ENCODE measurements at regions not wholly inside any gene's neighbourhood (a gene's known extent, or its start where the extent isn't known, plus 50 kb on each side); places are given as distances from the start of the nearest gene placed in this dataset.
A peak's percentile ranks its signal among the peaks of the same experiment; 100 is the strongest.

- no peak for DNase-seq
Observed at GRCh38 chr5:72005671-72006070, 101.6 kb upstream of the MAP1B start.

GRCh38 chr5:72006361-72006760 lies 100.9 kb upstream of the MAP1B start:
- DNase-seq, result peak; percentile 71

- DNase-seq, result no peak
Observed at GRCh38 chr5:72007336-72008111, 99.8 kb upstream of the MAP1B start.

GRCh38 chr5:72009280-72009679 lies 98.0 kb upstream of the MAP1B start:
- DNase-seq, result peak; percentile 11

DNA sequence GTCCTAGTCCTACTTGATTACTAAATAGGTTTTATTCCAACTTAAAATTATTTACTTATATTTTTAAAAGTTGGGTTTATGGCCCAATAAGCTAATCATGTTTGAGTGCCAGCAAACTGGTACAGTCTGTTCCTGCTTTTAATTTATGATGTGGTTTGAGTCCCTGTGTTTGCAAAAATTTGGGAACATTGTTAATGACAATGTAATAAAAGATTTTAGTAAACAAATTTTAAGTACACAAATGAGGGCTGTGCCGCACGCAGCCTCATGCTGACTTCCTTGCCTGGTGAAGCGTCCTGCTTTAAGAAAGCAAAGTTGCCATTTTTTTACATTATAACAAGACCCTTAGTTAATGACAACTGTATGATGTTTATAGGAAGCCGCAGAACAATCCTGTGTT lies 96.8 kb upstream of the MAP1B start:
- DNase-seq, result no peak

DNA sequence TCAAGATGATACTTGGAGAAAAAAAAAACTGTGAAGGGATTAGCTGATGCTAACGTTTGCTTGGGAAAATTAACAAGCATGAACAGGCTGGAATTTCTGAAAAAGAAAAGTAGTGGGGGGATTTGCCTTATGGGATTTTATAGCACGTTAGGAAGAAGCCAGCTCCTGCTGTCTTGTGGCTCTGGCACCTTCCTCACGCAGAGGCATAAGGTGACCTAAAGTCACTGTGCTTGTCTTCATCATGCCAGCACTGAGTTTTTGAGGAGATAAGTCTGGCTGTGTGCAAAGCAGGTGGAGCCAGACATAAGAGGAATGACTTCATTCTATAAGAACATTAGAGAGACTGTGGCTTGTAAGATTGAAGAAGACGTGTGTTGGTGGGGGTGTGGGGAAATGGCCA lies 94.4 kb upstream of the MAP1B start:
- DNase-seq, result no peak

DNA sequence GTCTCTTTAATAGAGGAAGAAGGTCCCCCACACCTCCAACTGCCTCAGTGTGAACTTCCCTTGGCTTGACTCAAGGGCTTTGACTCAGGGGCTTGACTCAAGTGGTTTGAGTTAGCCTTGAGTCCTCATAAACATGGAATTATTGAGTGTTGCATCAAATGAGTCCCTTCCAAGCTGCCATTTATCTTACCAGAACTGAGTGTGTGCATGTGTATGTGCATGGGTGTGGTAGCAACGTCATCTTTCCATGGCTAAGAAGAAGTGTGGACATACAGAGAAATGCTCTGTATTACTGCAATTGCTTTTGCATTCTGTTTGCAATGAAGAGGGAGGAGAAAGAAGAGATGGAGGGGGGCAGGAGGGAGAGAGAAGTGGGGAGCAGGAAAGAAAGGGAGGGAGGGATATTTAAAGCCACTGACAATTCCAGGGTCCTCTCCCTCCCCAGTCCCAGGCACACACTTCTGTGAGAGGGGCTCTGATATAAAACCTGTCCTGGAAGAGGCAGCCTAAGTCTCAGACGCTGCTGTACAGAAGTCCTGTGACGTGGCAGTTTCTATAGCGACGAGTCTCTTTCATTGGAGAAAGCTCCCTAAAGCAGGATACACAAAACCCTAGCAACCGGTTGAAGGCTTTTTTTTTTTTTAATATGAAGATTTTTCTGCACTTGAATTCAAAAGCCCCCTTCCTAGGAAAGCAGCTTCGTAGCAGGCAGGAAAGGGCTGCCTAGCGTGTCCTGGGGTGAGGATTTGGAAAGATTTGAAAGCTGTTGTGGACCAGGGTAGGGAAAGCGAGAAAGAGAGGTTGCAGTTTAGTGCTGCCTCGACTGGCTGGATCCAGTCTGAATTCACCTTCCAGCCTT lies 93.3 kb upstream of the MAP1B start:
- DNase-seq, result peak; percentile 50

DNA sequence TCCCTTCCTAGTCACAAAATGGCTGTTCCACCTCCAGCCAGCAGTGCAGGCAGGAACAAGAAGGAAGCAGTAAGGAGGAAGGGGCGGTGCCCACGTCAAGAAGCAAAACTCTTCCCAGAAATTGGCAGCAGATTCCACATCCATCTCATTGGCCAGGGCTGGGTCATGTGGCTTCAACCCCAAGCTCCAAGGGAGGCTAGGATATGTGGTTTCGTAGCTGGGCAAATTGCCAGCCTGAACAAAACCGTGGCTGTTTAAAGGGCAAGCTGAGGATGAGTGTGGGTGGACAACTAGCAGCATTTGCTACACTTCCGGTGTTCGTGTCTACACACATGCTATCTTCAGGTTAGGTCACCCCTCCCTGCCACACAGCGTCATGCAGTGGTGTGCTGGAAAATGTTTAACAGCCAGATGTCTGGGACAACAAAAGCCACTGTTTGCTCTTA lies 92.1 kb upstream of the MAP1B start:
- peak; percentile 54 for DNase-seq

DNA sequence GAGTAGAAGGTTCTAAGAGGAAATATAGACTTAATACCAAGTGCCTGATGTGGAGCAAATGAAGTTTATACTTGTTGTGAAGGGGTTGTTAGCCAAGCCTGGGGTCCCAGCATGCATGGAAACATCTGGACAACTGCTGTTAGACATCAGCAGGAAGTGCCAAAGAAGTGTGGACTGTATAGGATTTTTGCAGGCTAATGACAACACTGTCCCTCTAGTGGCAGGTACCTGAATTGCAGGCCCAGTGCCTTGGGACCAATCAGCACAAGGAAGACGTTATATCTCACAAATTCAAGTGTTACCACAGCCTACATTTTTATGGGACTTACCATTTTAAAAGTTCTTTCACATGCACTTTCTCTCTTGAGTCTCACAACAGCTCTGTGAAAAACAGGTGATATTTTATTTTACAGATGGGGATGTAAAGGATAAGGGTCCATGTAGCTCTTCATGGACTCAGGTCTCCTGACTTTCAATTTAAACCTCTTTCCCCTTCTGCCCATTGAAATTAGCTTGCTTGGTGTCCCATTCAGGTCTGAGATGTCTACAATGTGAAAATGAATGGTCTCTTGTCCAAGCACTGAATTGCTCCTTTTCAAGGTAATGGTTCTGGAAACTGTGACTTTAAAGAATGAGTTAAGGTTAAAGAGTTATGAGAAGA lies 89.0 kb upstream of the MAP1B start:
- peak; percentile 55 for DNase-seq

DNA sequence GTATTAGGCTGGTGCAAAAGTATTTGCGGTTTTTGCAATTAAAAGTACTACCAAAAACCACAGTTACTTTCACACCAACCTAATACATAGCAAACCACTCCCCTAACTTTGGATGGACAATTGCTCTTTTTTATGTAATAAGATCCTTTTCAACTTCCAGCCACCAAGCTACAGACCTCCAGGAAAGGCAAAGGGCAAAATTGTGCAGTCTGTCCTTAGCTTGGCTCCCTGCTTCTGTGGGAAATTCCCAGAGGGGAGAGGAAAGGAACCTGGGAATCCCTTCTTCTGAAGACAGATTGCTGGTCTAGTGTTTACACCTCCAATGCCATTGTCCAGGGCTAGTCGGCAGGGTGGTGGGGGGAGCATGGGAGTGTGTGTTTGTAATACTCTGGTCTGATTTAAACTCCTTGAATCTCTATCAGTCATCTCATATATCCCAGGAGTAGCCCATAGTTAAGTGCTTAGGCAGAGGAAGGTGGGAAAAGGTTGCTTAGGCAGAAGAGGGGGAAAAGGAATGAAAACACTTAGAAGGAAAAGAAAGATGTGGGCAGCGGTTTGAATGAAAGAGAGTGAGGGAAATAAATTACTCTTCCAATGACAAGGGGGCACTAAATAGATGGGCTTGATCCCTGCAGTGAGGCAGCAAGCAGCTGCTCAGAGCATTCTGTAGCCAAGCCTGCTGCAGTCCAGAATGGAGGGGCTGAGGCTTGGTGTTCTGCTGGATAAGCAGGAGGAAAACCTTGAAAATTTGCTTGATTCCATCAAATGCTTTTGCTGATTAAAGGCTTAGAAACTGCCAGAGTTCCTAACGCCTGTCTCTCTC lies 86.9 kb upstream of the MAP1B start:
- no peak for DNase-seq

- DNase-seq, result no peak
Observed at GRCh38 chr5:72021651-72022357, 85.5 kb upstream of the MAP1B start.

GRCh38 chr5:72028382-72028781 lies 78.9 kb upstream of the MAP1B start:
- DNase-seq, result no peak

DNA sequence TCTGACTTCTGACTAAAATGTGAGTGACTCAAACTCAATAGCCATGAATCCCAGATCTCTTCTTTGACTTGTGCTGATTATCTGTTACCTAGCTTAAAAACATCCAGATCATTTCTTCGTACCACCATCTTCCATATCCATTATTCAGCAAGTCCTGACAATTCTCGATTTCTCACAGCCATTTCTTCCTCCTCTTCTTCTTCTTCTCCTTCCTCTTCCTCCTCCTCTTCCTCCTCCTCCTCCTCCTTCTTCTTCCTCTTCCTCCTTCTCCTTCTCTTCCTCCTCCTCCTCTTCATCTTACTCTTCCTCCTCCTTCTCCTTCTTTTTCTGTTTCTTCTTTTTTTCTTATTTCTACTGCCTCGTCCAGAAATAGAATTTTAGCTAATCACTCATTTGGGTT lies 77.0 kb upstream of the MAP1B start:
- no peak for DNase-seq

DNA sequence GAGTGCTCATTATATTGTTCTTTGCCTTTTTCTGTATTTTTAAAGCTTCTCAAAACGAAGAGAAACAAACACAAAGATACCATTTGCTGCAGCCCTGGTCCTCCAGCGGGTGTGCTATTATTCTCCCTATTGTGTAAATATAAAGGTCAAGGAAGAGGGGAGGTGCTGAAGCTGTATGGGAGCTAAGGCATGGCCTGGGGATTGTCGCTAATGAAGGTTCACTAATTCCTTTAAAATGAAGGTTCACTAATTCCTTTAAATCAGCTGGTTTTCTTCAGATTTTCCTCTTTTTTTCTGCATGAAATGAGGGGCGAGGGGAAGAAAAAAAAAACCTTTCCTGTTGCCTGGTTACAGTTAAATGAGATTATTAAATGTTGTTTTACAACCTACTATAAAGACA lies 74.5 kb upstream of the MAP1B start:
- DNase-seq, result no peak

GRCh38 chr5:72034770-72035169 lies 72.5 kb upstream of the MAP1B start:
- peak; percentile 27 for DNase-seq

GRCh38 chr5:72035831-72036230 lies 71.4 kb upstream of the MAP1B start:
- DNase-seq, result no peak

DNA sequence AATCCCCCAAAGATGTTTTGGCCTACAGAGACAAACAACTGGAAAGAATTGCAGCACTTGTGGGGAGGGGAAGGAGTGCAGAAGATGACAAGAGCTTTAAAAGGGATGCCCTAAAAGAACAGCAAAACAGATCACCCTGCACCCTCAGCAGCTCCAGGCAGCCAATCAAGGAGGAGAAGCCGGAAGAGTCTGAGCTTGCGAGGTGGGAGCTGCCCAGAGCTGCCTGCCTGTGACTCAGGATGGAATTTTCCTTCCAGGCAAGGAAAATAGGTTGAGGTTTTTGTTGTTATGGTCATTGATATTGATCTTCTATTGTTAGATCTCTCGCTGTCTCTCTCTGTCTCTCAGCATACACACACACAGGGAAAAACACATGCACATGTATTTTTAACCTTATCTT lies 70.3 kb upstream of the MAP1B start:
- DNase-seq, result peak; percentile 22

DNA sequence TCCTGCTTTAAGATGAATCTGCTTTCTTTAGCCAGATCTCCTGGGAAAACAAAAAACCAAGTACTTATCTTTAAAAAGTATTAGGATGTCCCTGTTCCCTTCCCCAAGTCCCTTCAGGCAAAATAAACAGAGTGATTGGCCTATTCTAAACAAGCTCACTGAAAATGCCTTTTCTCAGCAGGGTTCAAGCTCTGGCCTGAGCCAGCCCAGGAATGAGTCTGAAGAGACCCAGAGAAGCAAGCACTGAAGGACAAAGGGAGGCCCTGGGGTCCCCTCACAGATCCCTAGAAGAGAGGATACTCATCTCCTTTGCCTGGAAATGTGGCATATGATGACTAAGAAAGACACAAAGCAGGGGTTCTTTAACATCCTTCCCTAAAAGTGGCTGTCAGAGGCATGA lies 66.8 kb upstream of the MAP1B start:
- no peak for DNase-seq

GRCh38 chr5:72041654-72042053 lies 65.6 kb upstream of the MAP1B start:
- peak; percentile 64 for DNase-seq

DNA sequence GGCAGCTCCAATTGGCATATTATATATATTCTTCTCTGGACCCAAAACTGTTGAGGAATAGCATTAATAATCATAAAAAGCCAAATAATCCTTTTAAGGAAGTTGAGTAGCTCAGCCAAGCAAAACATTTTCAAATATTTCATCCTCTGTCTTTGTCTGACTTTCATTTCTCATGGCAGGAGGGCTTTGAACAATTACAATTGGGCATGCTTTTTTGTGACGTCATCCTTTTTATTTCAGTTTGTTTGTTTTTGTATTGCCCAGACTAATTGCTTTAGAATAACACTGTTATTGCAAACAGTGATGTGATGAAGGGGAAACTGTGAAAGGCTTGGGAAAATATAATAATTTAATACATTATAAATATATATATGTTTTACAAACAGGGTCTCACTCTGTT lies 65.2 kb upstream of the MAP1B start:
- DNase-seq, result peak; percentile 48

GRCh38 chr5:72045692-72046091 lies 61.6 kb upstream of the MAP1B start:
- DNase-seq, result no peak

DNA sequence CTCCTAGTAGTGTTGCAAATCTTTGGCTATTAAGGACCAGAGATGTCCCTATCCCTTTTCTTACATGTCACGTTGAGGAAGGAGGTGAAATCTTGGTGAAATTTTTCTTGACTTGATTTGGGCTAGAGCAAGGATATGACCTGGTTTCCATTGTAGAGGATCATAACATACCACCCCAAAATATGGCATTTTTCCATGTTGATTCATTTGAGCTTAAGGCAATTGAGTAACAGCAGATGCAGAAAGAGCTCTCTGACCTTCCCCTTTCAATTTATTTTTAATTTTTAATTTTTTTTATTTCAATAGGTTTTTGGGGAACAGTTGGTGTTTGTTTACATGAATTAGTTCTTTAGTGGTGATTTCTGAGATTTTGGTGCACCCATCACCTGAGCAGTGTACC lies 61.2 kb upstream of the MAP1B start:
- no peak for DNase-seq
